GM12874 (cell line): ENCODE measurements at regions not wholly inside any gene's neighbourhood (a gene's known extent, or its start where the extent isn't known, plus 50 kb on each side); places are given as distances from the start of the nearest gene placed in this dataset.

ENCODE experiments used
- TF ChIP-seq, protein P1 (sequence below): IDR thresholded peaks from 2 replicates; pipeline ENCODE4 v1.5.1; 2011; ENCODE audit warnings: low read depth, mild to moderate bottlenecking, control low read depth, low read length, moderate library complexity; ENCODE audit not compliant: insufficient read depth

DNA sequence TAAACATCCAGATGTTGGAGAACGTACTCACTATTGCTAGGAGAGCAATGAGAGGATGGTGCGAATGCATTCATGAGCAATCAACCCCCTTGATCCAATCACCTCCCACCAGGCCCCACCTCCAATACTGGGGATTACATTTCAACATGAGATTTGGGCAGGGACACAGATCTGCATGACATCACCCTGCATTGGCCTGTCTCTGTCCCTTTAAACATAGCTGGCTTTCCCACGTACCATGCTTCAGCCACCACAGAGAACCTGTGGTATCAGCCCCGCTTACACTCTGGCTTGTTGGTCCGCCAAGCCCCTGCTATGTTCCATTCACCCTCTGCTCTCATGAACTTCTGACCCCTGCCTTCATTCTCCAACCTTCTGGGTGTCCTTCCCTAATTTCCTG is 157.5 kb upstream of the E2F8 start:
- TF ChIP-seq, protein P1, sequence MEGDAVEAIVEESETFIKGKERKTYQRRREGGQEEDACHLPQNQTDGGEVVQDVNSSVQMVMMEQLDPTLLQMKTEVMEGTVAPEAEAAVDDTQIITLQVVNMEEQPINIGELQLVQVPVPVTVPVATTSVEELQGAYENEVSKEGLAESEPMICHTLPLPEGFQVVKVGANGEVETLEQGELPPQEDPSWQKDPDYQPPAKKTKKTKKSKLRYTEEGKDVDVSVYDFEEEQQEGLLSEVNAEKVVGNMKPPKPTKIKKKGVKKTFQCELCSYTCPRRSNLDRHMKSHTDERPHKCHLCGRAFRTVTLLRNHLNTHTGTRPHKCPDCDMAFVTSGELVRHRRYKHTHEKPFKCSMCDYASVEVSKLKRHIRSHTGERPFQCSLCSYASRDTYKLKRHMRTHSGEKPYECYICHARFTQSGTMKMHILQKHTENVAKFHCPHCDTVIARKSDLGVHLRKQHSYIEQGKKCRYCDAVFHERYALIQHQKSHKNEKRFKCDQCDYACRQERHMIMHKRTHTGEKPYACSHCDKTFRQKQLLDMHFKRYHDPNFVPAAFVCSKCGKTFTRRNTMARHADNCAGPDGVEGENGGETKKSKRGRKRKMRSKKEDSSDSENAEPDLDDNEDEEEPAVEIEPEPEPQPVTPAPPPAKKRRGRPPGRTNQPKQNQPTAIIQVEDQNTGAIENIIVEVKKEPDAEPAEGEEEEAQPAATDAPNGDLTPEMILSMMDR, result no peak

DNA sequence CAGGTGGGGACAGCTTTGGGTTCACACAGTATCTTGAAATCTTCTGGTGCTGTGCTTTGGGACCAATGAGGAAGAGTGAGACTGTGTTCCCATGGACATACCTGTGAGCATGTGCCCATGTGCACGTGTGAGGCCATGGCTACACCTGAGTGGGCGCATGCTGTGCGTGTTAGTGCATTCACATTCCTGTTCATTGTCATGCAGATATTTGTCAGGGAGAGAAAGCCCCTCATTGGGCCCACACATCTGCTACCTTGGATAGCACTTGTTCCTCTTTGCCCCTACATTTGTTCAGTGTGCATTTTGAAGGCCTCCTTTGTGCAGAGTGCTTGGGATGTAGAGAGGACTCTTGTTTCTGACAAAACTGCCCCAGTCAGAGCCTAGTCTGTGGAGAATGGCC is 154.3 kb upstream of the E2F8 start:
- TF ChIP-seq, protein P1, result no peak

DNA sequence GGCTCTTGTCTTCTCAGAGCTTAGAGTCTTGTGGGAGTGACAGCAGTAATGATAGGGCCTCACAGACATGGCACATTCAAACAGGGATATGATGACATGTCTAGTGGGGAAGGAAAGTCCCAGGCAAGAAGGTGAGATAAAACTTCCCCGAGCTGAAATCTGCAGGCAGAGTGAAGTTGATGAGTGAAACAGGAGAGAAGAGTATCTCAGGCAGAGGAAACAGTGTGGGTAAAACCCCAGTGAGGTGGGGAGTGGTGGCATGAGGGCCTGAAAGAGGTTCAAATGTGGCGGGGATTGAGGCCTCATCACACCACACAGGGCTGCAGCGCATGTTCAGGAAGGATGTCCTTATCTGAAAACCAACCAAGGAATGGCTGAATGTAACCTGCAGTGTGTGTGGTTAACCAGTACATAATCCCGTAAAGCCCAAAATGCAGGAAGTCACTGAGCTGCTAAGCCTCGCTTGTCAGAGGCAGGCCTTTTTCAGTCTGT is 153.8 kb upstream of the E2F8 start:
- TF ChIP-seq, protein P1, result no peak

DNA sequence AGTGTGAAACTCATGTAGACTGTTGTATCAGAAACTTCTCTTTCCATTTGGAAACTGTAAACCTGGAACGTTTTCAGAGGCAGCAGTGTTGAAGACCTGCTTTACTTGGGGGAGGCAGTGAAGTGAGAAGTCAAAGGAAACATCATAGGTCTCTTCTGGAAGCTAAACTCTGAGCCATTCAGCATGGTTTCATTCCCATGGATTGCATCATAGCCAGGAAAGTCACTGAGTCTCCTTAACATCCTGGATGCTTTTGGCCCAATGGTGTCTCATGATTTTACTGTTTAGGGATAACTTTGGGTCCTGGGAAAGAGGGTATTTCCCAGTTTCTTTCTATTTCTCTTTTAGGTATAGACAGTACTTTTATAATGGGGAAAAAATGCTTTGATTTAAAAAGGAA is 153.2 kb upstream of the E2F8 start:
- TF ChIP-seq, protein P1, result no peak

DNA sequence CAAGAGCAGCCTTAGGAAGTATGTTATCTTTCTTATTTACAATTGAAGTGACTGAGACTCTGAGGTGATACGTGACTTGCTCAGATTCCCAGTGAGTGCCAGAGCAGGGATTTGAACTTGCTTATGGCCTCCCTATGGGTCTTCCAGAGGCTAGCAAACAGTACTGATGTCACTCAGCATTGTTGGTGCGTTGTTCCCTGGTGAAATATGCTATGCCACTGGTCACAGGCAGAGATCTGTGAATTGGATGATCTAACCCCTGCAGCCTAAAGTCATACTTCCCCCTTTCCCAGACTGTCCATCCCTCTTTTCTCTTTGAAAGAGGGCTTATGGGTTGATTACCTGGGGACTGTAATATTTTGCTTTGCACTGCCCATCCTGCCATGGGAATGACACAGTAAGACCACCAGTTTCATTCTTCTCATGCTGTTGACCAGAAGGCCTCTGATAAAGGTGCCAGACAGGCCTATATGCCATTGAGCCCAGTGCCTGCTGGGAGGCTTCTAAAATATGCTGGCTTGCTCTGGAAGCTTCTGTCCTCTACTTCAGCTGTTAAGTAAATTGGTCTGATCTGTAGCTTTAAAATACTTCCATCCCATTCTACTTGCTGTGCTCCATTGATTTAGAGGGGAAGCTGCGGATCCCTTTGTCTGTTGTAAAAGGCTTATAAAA is 152.2 kb upstream of the E2F8 start:
- TF ChIP-seq, protein P1, result no peak

DNA sequence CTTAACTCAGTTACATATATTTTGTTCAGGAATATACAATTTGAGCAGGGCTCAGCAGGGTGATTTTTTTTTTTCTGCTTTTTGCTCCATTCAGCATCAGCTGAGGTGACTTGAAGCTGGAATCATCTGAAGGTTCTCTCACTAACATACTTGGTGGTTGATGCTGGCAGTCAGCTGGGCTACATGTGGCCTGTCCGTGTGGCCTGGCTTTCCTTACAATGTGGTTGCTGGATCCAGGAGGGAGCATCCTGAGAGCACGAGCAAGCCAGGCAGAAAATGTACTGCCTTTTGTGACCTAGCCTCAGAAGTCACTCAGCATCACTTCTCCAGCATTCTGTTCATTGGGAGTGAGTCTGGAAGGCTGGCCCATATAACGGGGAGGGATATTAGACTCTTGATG is 151.6 kb upstream of the E2F8 start:
- TF ChIP-seq, protein P1, result no peak

DNA sequence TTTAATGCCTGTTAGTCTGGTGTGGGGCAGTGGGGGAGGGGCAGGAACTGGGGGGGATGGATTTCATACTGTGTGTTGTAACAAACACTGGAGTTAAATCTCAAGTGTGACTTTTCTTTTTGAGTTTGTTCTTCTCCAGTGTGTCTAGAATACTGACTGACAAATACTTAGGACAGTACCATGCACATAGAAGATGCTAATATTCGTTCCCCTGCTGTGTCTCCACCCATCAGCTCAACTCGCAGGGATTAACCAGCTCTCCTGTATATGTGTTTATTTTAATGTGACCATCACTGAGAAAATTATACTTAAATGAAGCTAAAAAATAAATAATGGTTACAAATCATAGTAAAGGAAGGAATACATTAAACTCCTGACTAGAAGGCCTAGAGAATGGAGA is 150.9 kb upstream of the E2F8 start:
- TF ChIP-seq, protein P1, result no peak

DNA sequence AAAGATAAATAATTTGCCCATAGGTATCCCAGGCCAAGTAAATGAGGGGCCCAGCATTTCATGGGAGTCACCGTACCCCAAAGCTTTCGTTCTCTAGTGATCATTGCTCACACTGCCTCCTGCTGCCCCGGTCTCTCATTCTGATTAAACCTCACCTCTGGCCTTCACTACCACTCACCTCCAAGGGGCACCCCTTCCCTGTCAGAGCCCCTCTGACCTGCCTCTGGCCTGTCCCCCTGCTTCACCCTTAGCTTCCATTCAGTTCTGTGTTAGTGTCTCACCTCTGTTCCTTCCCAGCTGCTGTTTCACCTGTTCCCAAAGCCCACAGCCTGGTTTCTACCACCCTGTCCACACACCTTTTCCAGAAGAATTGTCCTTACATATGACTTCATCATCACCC is 150.3 kb upstream of the E2F8 start:
- TF ChIP-seq, protein P1, result no peak
